ENCODE measurements at regions not wholly inside any gene's neighbourhood (a gene's known extent, or its start where the extent isn't known, plus 50 kb on each side); places are given as distances from the start of the nearest gene placed in this dataset.

GRCh38 chr17:13958773-13959172, 110.5 kb upstream of the COX10 start:
- TF ChIP-seq CTCF (IDR thresholded peaks at IDR 0.05; ENCODE audit: insufficient read depth, low read depth, low read length): no peak
- no peak for TF ChIP-seq EZH2 (IDR thresholded peaks at IDR 0.05; ENCODE audit: insufficient read depth, low read length)
